ENCODE measurements at regions not wholly inside any gene's neighbourhood (a gene's known extent, or its start where the extent isn't known, plus 50 kb on each side); places are given as distances from the start of the nearest gene placed in this dataset.

- no peaks in the 10 kb centered on the region for H3K27me3 ChIP-seq (ENCODE audit: control insufficient read depth, insufficient read depth, low read length, poor library complexity, severe bottlenecking)
- peaks cover 25% of the 10 kb centered on the region for H3K4me1 Mint-ChIP-seq
- no peak overlapping the region for H3K4me3 ChIP-seq (ENCODE audit: low read length)
- no peak overlapping the region for H3K9ac ChIP-seq (ENCODE audit: extremely low read depth, low read length, poor library complexity, severe bottlenecking)
- H3K36me3 Mint-ChIP-seq (ENCODE audit: low read depth): no peaks in the 10 kb centered on the region
- no peaks in the 10 kb centered on the region for H3K9me3 ChIP-seq (ENCODE audit: control insufficient read depth, low read length)
- no peak overlapping the region for H3K27ac ChIP-seq (ENCODE audit: low read depth, low read length)
- no peak overlapping the region for H3K27ac Mint-ChIP-seq
- H3K4me1 ChIP-seq (ENCODE audit: control insufficient read depth, insufficient read depth, low read length): peaks cover 12% of the 10 kb centered on the region
- WGBS, 2 experiments (ENCODE audit: insufficient coverage in 1 of 2, insufficient read length in 1 of 2): 81 to 96% methylated on average over 3 of the region's 3 CpGs
- no peak for TF ChIP-seq CTCF (conservative IDR thresholded peaks at IDR 0.05)
- H3K36me3 ChIP-seq (ENCODE audit: control insufficient read depth, insufficient read depth, low read length): no peaks in the 10 kb centered on the region
- H3K9me3 Mint-ChIP-seq: peaks cover 4% of the 10 kb centered on the region
- DNase-seq: no peak
- no peak overlapping the region for H3K4me3 Mint-ChIP-seq
- no peaks in the 10 kb centered on the region for H3K27me3 Mint-ChIP-seq (ENCODE audit: insufficient read depth)
These were observed 53.8 kb upstream of the PSEN2 start for GRCh38 chr1:226816576-226816975.

- WGBS, 2 experiments (ENCODE audit: insufficient coverage in 1 of 2, insufficient read length in 1 of 2): 88 to 91% methylated on average over 9 to 10 of the region's 10 CpGs
- no peak overlapping the region for H3K4me3 ChIP-seq (ENCODE audit: low read length)
- no peak for TF ChIP-seq CTCF (conservative IDR thresholded peaks at IDR 0.05)
- H3K4me1 Mint-ChIP-seq: peaks cover 13% of the 10 kb centered on the region
- H3K4me3 Mint-ChIP-seq: no peak overlapping the region
- no peaks in the 10 kb centered on the region for H3K27me3 ChIP-seq (ENCODE audit: control insufficient read depth, insufficient read depth, low read length, poor library complexity, severe bottlenecking)
- no peak overlapping the region for H3K27ac ChIP-seq (ENCODE audit: low read depth, low read length)
- H3K36me3 Mint-ChIP-seq (ENCODE audit: low read depth): no peaks in the 10 kb centered on the region
- no peaks in the 10 kb centered on the region for H3K36me3 ChIP-seq (ENCODE audit: control insufficient read depth, insufficient read depth, low read length)
- peaks cover 4% of the 10 kb centered on the region for H3K9me3 Mint-ChIP-seq
- no peak overlapping the region for H3K27ac Mint-ChIP-seq
- H3K4me1 ChIP-seq (ENCODE audit: control insufficient read depth, insufficient read depth, low read length): peaks cover 2% of the 10 kb centered on the region
- no peaks in the 10 kb centered on the region for H3K9me3 ChIP-seq (ENCODE audit: control insufficient read depth, low read length)
- H3K27me3 Mint-ChIP-seq (ENCODE audit: insufficient read depth): no peaks in the 10 kb centered on the region
- H3K9ac ChIP-seq (ENCODE audit: extremely low read depth, low read length, poor library complexity, severe bottlenecking): no peak overlapping the region
- no peak for DNase-seq
These were observed 55.5 kb upstream of the PSEN2 start for GRCh38 chr1:226814751-226815537.

- H3K4me3 Mint-ChIP-seq: no peak overlapping the region
- peaks cover 4% of the 10 kb centered on the region for H3K4me1 Mint-ChIP-seq
- Histone ChIP-seq H3K27ac (ENCODE audit: low read depth, low read length) (no peak overlapping the region), H3K36me3 (ENCODE audit: control insufficient read depth, insufficient read depth, low read length) (no peaks in the 10 kb centered on the region), H3K27me3 (ENCODE audit: control insufficient read depth, insufficient read depth, low read length, poor library complexity, severe bottlenecking) (no peaks in the 10 kb centered on the region), H3K4me3 (ENCODE audit: low read length) (no peak overlapping the region), H3K9me3 (ENCODE audit: control insufficient read depth, low read length) (no peaks in the 10 kb centered on the region), H3K9ac (ENCODE audit: extremely low read depth, low read length, poor library complexity, severe bottlenecking) (no peak overlapping the region), H3K4me1 (ENCODE audit: control insufficient read depth, insufficient read depth, low read length) (peaks cover 2% of the 10 kb centered on the region)
- no peaks in the 10 kb centered on the region for H3K27me3 Mint-ChIP-seq (ENCODE audit: insufficient read depth)
- H3K36me3 Mint-ChIP-seq (ENCODE audit: low read depth): no peaks in the 10 kb centered on the region
- DNase-seq: no peak
- H3K27ac Mint-ChIP-seq: no peak overlapping the region
- TF ChIP-seq CTCF (conservative IDR thresholded peaks at IDR 0.05): no peak
- peaks cover 4% of the 10 kb centered on the region for H3K9me3 Mint-ChIP-seq
- 95 to 96% methylated on average over 6 to 7 of the region's 7 CpGs for WGBS, 2 experiments (ENCODE audit: insufficient coverage in 1 of 2, insufficient read length in 1 of 2)
These were observed 56.5 kb upstream of the PSEN2 start for GRCh38 chr1:226813671-226814591.

All from endodermal cell (in vitro differentiated cells).